ENCODE measurements at regions not wholly inside any gene's neighbourhood (a gene's known extent, or its start where the extent isn't known, plus 50 kb on each side); places are given as distances from the start of the nearest gene placed in this dataset.

DNA sequence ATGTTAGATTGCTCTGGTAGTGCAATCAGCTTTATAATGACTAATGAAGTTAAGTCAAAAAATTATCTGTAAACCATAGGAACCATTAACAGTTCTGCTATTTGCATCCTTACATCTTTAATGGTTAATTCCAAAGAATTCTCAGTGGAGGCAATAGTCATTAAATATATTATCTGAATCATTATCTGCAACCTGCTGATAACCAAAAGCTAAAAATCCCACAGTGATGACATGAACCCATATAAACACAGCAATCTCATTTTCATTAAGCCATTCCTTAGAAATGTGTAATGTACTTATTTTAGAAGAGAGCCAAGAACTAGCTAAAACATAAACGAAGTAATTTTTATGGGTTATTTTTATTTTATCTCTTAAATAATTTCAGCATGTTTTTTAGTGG is 60.2 kb downstream of the MAGEB16 start:
- peak; percentile 10 for DNase-seq (ENCODE audit: low spot score)

DNA sequence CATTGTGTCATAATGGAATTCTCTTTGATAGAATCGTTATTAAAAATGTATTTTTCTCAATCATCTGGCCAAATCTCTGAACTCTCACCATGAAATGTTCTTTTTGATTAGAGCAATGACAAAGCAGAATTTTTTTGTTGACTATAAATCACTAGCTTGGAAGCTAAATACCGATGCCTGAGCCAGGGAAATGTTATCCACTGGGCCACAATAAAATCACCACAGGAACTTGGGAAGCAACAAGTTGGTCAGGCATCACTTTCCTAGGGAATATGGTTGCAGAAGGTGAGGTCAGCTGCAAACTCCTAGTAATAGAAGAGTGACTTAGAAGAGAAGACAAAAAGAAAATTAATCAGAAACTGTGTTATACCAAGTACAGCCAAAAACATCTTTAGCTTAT is 60.6 kb upstream of the CFAP47 start:
- DNase-seq (ENCODE audit: low spot score) = peak; percentile 65

DNA sequence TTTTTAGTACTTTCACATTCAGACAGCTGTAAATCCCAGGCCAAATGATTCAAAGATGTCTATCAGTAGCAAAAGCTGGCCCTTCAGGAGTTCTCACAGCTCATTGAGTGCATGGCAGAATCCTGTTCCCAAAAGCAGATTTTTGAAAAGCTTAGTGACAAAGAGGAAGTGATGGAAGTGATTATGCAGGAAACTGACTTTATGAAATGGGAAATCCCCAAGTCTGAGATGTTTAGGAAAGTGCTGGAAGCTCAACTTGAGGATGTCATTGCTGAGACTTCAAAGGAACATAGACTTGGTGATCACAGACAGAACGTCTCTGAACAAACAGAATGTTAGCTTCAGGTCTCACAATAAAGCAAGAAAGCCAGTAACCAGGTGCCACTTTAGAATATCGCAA is 51.0 kb upstream of the CFAP47 start:
- DNase-seq (ENCODE audit: low spot score) = no peak

Data from H4 (cell line).